Uterus (tissue), 3 donors: ENCODE measurements at regions not wholly inside any gene's neighbourhood (a gene's known extent, or its start where the extent isn't known, plus 50 kb on each side); places are given as distances from the start of the nearest gene placed in this dataset.

Experiments
- DNase-seq, 2 donors: peaks; one replicate each; pipeline ENCODE4 v3.0.0-alpha.2; 2019 to 2020
- H3K27ac ChIP-seq, 2 donors: fragments of 200-600 bp; sonication (generic); 1 replicate in 1 of 2; 2 replicates in 1 of 2; pipeline ENCODE4 v1.5.1; 2016 to 2018
- H3K27me3 ChIP-seq, 2 donors: fragments of 200-600 bp; sonication (generic); one replicate each; pipeline ENCODE4 v1.5.1; 2018 to 2019; ENCODE audit warnings: control low read depth in 1 of 2
- H3K36me3 ChIP-seq, 2 donors: fragments of 200-600 bp; sonication (generic); one replicate each; pipeline ENCODE4 v1.5.1; 2019; ENCODE audit warnings: control low read depth in 1 of 2
- H3K4me1 ChIP-seq, 2 donors: fragments of 200-600 bp; sonication (generic); one replicate each; pipeline ENCODE4 v1.5.1; 2018 to 2019; ENCODE audit warnings: control low read depth in 1 of 2
- H3K4me3 ChIP-seq, 2 donors: fragments of 200-600 bp; sonication (generic); 1 replicate in 1 of 2; 2 replicates in 1 of 2; pipeline ENCODE4 v1.5.1; 2018 to 2019; ENCODE audit warnings: mild to moderate bottlenecking in 1 of 2
- H3K9me3 ChIP-seq, 2 donors: fragments of 200-600 bp; sonication (generic); one replicate each; pipeline ENCODE4 v1.5.1; 2019; ENCODE audit warnings: control low read depth in 1 of 2
- POLR2A ChIP-seq, 2 donors: fragments of 450-650 bp; IDR thresholded peaks; one replicate each; pipeline ENCODE4 v1.6.1; 2016; ENCODE audit warnings: antibody characterized with exemption in 2 of 2, mild to moderate bottlenecking in 1 of 2, moderate library complexity in 1 of 2
- intact Hi-C: fragments of 100-400 bp; cut with DNase I; formaldehyde crosslinking; loops from one replicate; pipeline ENCODE4 v1.15.1; 2023; ENCODE audit warnings: low total_unique reads
- TF ChIP-seq, protein P1 (sequence below), 4 experiments: fragments of 200-600 bp in 2 of 4; fragments of 450-650 bp in 2 of 4; sonication (generic) in 2 of 4; IDR thresholded peaks; one replicate each; pipeline ENCODE4 v1.5.1; 2016 to 2019; ENCODE audit warnings: antibody characterized with exemption in 4 of 4, mild to moderate bottlenecking in 2 of 4, moderate library complexity in 1 of 4
- donor health status: DM: yes; HTN: yes; CAD: no.

DNA sequence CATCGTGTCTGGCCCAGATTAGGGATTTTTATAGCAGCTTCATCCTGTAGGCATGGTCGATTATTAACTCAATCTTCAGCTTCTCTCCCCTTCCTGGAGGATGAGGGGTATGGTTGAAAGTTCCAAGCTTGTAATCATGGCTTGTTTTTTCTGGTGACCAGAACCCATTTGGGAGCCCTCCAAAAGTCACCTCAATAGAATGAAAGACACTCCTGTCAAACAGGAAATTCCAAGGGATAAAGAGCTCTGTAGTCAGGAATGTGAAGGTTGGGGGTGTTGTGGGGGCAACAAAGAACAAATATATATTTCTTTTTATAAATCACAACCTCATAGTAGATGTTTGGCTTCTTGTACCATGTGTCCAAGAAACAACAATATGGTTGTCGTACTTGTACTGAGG is 212.7 kb upstream of the ESRRG start:
- intact Hi-C loops = no loop called here
- no peak for TF ChIP-seq POLR2A (IDR thresholded peaks at IDR 0.05)
- TF ChIP-seq, protein P1, sequence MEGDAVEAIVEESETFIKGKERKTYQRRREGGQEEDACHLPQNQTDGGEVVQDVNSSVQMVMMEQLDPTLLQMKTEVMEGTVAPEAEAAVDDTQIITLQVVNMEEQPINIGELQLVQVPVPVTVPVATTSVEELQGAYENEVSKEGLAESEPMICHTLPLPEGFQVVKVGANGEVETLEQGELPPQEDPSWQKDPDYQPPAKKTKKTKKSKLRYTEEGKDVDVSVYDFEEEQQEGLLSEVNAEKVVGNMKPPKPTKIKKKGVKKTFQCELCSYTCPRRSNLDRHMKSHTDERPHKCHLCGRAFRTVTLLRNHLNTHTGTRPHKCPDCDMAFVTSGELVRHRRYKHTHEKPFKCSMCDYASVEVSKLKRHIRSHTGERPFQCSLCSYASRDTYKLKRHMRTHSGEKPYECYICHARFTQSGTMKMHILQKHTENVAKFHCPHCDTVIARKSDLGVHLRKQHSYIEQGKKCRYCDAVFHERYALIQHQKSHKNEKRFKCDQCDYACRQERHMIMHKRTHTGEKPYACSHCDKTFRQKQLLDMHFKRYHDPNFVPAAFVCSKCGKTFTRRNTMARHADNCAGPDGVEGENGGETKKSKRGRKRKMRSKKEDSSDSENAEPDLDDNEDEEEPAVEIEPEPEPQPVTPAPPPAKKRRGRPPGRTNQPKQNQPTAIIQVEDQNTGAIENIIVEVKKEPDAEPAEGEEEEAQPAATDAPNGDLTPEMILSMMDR (IDR thresholded peaks at IDR 0.05) = no peak
- no peak for DNase-seq
- Histone ChIP-seq H3K4me3 (no peak overlapping the region), H3K27me3 (no peaks in the 10 kb centered on the region), H3K27ac (no peak overlapping the region), H3K36me3 (no peaks in the 10 kb centered on the region), H3K9me3 (no peaks in the 10 kb centered on the region), H3K4me1 (no peaks in the 10 kb centered on the region)

GRCh38 chr1:216932424-216932823 is 209.2 kb upstream of the ESRRG start:
- Histone ChIP-seq H3K4me1 (no peaks in the 10 kb centered on the region), H3K36me3 (no peaks in the 10 kb centered on the region), H3K4me3 (no peak overlapping the region), H3K27ac (no peak overlapping the region), H3K9me3 (no peaks in the 10 kb centered on the region), H3K27me3 (no peaks in the 10 kb centered on the region)
- DNase-seq = no peak
- intact Hi-C loops = no loop called here
- no peak for TF ChIP-seq POLR2A (IDR thresholded peaks at IDR 0.05)
- TF ChIP-seq, protein P1 (IDR thresholded peaks at IDR 0.05) = no peak

GRCh38 chr1:216929870-216930582 is 206.8 kb upstream of the ESRRG start:
- no peak overlapping the region for H3K4me3 ChIP-seq
- TF ChIP-seq POLR2A (IDR thresholded peaks at IDR 0.05) = no peak
- TF ChIP-seq, protein P1 (IDR thresholded peaks at IDR 0.05) = no peak
- H3K4me1 ChIP-seq = no peaks in the 10 kb centered on the region
- no peak overlapping the region for H3K27ac ChIP-seq
- H3K36me3 ChIP-seq = no peaks in the 10 kb centered on the region
- DNase-seq = no peak
- no peaks in the 10 kb centered on the region for H3K27me3 ChIP-seq
- intact Hi-C loops = no loop called here
- no peaks in the 10 kb centered on the region for H3K9me3 ChIP-seq

DNA sequence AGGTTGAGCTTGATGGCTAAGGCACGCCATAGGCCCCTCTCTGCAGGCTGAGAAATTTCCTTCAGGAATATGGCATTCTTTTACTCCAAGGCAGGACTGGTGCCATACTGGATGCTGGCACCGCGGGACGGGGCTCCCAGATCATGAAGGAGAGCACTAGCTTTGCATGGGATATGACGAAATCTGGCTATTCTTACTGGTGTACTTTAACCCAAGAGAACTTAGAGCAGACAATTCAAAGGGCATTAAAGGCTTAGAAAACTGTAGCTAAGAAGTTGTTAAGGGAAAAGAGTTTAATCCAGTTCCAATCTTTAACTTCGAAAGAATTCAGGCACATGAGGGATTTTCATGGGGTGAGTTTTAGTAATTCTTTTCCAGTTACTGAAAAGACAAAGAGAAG is 204.4 kb upstream of the ESRRG start:
- TF ChIP-seq, protein P1 (IDR thresholded peaks at IDR 0.05) = no peak
- TF ChIP-seq POLR2A (IDR thresholded peaks at IDR 0.05) = no peak
- intact Hi-C loops = no loop called here
- DNase-seq = no peak

GRCh38 chr1:216926720-216927510 is 203.7 kb upstream of the ESRRG start:
- intact Hi-C loops = no loop called here
- DNase-seq = no peak

More for the DNA sequence above, 204.4 kb upstream of the ESRRG start:
- no peak overlapping the region for H3K27ac ChIP-seq
- H3K4me1 ChIP-seq = no peaks in the 10 kb centered on the region
- H3K36me3 ChIP-seq = no peaks in the 10 kb centered on the region
- H3K27me3 ChIP-seq = no peaks in the 10 kb centered on the region
- no peak overlapping the region for H3K4me3 ChIP-seq
- H3K9me3 ChIP-seq = no peaks in the 10 kb centered on the region

More at GRCh38 chr1:216926720-216927510, 203.7 kb upstream of the ESRRG start:
- Histone ChIP-seq H3K9me3 (no peaks in the 10 kb centered on the region), H3K36me3 (no peaks in the 10 kb centered on the region), H3K4me1 (no peaks in the 10 kb centered on the region), H3K27ac (no peak overlapping the region), H3K27me3 (no peaks in the 10 kb centered on the region), H3K4me3 (no peak overlapping the region)
- TF ChIP-seq, protein P1 (IDR thresholded peaks at IDR 0.05) = no peak
- TF ChIP-seq POLR2A (IDR thresholded peaks at IDR 0.05) = no peak
